ENCODE measurements at regions not wholly inside any gene's neighbourhood (a gene's known extent, or its start where the extent isn't known, plus 50 kb on each side); places are given as distances from the start of the nearest gene placed in this dataset.
A peak's percentile ranks its signal among the peaks of the same experiment; 100 is the strongest.

DNA sequence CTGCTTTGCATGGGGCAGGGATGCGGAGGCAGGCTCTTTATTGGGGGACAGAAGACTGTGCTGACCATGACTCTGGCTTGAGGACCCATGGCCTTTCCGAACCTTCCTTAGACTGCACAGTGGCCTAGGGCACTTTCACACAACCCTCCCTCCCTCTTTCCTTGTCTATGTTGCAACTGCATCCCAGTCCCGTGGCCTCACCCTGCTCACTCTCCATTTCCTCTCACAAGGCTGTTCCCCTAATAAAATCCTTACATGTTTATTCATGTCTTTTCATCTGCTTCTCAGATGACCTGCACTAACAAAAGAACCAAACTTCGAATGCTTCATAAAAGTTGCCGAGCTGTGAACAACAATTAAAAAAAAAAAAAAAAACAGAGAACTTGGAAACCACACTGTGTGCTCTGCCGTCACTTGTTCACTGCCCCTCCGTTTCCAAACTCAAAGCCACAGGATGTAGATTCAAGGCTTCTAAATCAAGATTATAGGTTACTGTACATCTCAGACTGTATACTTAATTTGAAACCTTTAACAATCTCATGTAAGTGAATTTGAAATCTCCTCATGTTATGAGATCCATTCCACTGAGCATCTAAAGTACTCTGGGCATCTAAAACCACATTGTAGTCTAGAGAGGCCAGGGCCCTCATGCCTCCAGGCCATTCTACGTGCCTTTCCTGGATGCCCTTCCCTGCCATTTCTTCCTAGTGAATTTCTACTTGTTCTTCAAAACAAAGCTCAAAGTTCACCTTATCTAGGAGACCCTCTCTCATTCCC lies 265.9 kb downstream of the SNX13 start:
- no peaks in the 10 kb centered on the region for H3K27me3 Mint-ChIP-seq (ENCODE audit: low read depth)
- H3K9me3 Mint-ChIP-seq: peaks cover 2% of the 10 kb centered on the region
- TF ChIP-seq, protein P1, sequence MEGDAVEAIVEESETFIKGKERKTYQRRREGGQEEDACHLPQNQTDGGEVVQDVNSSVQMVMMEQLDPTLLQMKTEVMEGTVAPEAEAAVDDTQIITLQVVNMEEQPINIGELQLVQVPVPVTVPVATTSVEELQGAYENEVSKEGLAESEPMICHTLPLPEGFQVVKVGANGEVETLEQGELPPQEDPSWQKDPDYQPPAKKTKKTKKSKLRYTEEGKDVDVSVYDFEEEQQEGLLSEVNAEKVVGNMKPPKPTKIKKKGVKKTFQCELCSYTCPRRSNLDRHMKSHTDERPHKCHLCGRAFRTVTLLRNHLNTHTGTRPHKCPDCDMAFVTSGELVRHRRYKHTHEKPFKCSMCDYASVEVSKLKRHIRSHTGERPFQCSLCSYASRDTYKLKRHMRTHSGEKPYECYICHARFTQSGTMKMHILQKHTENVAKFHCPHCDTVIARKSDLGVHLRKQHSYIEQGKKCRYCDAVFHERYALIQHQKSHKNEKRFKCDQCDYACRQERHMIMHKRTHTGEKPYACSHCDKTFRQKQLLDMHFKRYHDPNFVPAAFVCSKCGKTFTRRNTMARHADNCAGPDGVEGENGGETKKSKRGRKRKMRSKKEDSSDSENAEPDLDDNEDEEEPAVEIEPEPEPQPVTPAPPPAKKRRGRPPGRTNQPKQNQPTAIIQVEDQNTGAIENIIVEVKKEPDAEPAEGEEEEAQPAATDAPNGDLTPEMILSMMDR (IDR thresholded peaks at IDR 0.05; ENCODE audit: unreplicated experiment in 3 of 3): no peak
- H3K36me3 Mint-ChIP-seq (ENCODE audit: low read depth): no peaks in the 10 kb centered on the region
- peak overlapping the region; percentile 29 to 59 (median 40) for H3K27ac Mint-ChIP-seq
- peaks cover 12% of the 10 kb centered on the region for H3K4me1 Mint-ChIP-seq
- H3K4me3 Mint-ChIP-seq: no peak overlapping the region

GRCh38 chr7:17674943-17675608 lies 265.2 kb downstream of the SNX13 start:
- peak overlapping the region; percentile 29 to 59 (median 40) for H3K27ac Mint-ChIP-seq
- TF ChIP-seq, protein P1 (IDR thresholded peaks at IDR 0.05; ENCODE audit: unreplicated experiment in 3 of 3): no peak
- H3K9me3 Mint-ChIP-seq: peaks cover 2% of the 10 kb centered on the region
- peaks cover 12% of the 10 kb centered on the region for H3K4me1 Mint-ChIP-seq
- no peak overlapping the region for H3K4me3 Mint-ChIP-seq
- H3K27me3 Mint-ChIP-seq (ENCODE audit: low read depth): no peaks in the 10 kb centered on the region
- H3K36me3 Mint-ChIP-seq (ENCODE audit: low read depth): no peaks in the 10 kb centered on the region

- H3K9me3 Mint-ChIP-seq: no peaks in the 10 kb centered on the region
- H3K4me3 Mint-ChIP-seq: no peak overlapping the region
- H3K36me3 Mint-ChIP-seq (ENCODE audit: low read depth): no peaks in the 10 kb centered on the region
- H3K27me3 Mint-ChIP-seq (ENCODE audit: low read depth): no peaks in the 10 kb centered on the region
- TF ChIP-seq, protein P1 (IDR thresholded peaks at IDR 0.05; ENCODE audit: unreplicated experiment in 3 of 3): no peak
- peaks cover 7% of the 10 kb centered on the region for H3K4me1 Mint-ChIP-seq
- H3K27ac Mint-ChIP-seq: peak overlapping the region in 1 of 3 experiments; percentile 10
These were observed 262.9 kb downstream of the SNX13 start for GRCh38 chr7:17677408-17677807.

GRCh38 chr7:17678896-17679295 lies 261.4 kb downstream of the SNX13 start:
- no peaks in the 10 kb centered on the region for H3K36me3 Mint-ChIP-seq (ENCODE audit: low read depth)
- TF ChIP-seq, protein P1 (IDR thresholded peaks at IDR 0.05; ENCODE audit: unreplicated experiment in 3 of 3): no peak

DNA sequence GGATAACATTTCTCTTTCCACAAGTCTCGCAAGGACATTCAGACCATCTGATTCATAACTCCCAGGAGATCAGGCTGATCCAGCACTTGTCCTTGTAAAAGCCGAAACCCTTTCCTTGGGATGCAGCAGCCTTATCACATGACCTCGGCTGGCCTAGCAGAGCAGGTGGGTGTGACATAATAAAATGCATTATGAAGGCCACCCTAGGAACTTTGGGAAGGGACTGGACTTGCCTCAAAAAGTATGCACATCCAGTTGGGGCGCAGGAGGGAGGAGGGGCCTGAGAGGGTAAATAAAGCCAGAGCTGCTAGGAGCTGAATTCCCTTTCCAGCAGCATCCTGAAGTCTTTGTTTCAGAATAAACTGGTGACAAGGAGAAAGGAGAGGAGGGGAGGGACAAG lies 260.8 kb downstream of the SNX13 start:
- H3K9me3 Mint-ChIP-seq: no peaks in the 10 kb centered on the region
- no peaks in the 10 kb centered on the region for H3K36me3 Mint-ChIP-seq (ENCODE audit: low read depth)
- no peak overlapping the region for H3K27ac Mint-ChIP-seq
- no peaks in the 10 kb centered on the region for H3K27me3 Mint-ChIP-seq (ENCODE audit: low read depth)
- no peak overlapping the region for H3K4me3 Mint-ChIP-seq
- H3K4me1 Mint-ChIP-seq: peaks cover 7% of the 10 kb centered on the region
- TF ChIP-seq, protein P1 (IDR thresholded peaks at IDR 0.05; ENCODE audit: unreplicated experiment in 3 of 3): no peak

More at GRCh38 chr7:17678896-17679295, 261.4 kb downstream of the SNX13 start:
- Mint-ChIP-seq H3K27ac (no peak overlapping the region), H3K27me3 (ENCODE audit: low read depth) (no peaks in the 10 kb centered on the region), H3K4me1 (peaks cover 7% of the 10 kb centered on the region), H3K9me3 (no peaks in the 10 kb centered on the region), H3K4me3 (no peak overlapping the region)

Data from nephron (organoid).